ENCODE measurements at regions not wholly inside any gene's neighbourhood (a gene's known extent, or its start where the extent isn't known, plus 50 kb on each side); places are given as distances from the start of the nearest gene placed in this dataset.
"Not testable (repeated sequence)": the region's sequence is repeated elsewhere in the genome, so short reads cannot be mapped to it uniquely, and the experiment has no call there.

- not testable (repeated sequence) for TF ChIP-seq CTCF, POLR2A (IDR thresholded peaks at IDR 0.05)
Measured at GRCh38 chr13:90893199-90893598, 454.3 kb upstream of the MIR17HG start.
